ENCODE measurements at regions not wholly inside any gene's neighbourhood (a gene's known extent, or its start where the extent isn't known, plus 50 kb on each side); places are given as distances from the start of the nearest gene placed in this dataset.

GRCh38 chr5:145478651-145479050, 356.5 kb downstream of the PRELID2 start:
- Histone ChIP-seq H3K9me3 (no peaks in the 10 kb centered on the region), H3K27ac (no peak overlapping the region), H3K4me3 (no peak overlapping the region), H3K27me3 (no peaks in the 10 kb centered on the region), H3K4me1 (peaks cover 0 to under 1% (median 0%) of the 10 kb centered on the region in 12 donors), H3K36me3 (no peaks in the 10 kb centered on the region)
- no peak for DNase-seq
- intact Hi-C loops (cut with DNase I): no loop called here
- WGBS, 4 donors: 90 to 95% (median 93%) methylated on average over 2 of the region's 2 CpGs
- TF ChIP-seq, protein P1, sequence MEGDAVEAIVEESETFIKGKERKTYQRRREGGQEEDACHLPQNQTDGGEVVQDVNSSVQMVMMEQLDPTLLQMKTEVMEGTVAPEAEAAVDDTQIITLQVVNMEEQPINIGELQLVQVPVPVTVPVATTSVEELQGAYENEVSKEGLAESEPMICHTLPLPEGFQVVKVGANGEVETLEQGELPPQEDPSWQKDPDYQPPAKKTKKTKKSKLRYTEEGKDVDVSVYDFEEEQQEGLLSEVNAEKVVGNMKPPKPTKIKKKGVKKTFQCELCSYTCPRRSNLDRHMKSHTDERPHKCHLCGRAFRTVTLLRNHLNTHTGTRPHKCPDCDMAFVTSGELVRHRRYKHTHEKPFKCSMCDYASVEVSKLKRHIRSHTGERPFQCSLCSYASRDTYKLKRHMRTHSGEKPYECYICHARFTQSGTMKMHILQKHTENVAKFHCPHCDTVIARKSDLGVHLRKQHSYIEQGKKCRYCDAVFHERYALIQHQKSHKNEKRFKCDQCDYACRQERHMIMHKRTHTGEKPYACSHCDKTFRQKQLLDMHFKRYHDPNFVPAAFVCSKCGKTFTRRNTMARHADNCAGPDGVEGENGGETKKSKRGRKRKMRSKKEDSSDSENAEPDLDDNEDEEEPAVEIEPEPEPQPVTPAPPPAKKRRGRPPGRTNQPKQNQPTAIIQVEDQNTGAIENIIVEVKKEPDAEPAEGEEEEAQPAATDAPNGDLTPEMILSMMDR (IDR thresholded peaks at IDR 0.05): no peak
- no peak for TF ChIP-seq POLR2A (IDR thresholded peaks at IDR 0.05)
- ATAC-seq: no peak

- ATAC-seq: no peak
- TF ChIP-seq, protein P1 (IDR thresholded peaks at IDR 0.05): no peak
- TF ChIP-seq POLR2A (IDR thresholded peaks at IDR 0.05): no peak
- intact Hi-C loops (cut with DNase I): no loop called here
- Histone ChIP-seq H3K27ac (no peak overlapping the region), H3K9me3 (no peaks in the 10 kb centered on the region), H3K27me3 (no peaks in the 10 kb centered on the region), H3K4me1 (peaks cover 0 to 4% (median 0%) of the 10 kb centered on the region in 12 donors), H3K4me3 (no peak overlapping the region), H3K36me3 (no peaks in the 10 kb centered on the region)
- WGBS, 4 donors: 69 to 75% (median 73%) methylated on average over 3 of the region's 3 CpGs
- DNase-seq: no peak
These were observed 362.0 kb downstream of the PRELID2 start for GRCh38 chr5:145473042-145473642.

- Histone ChIP-seq H3K36me3 (no peaks in the 10 kb centered on the region), H3K4me3 (no peak overlapping the region), H3K9me3 (no peaks in the 10 kb centered on the region), H3K4me1 (peaks cover 0 to 4% (median 0%) of the 10 kb centered on the region in 12 donors), H3K27ac (no peak overlapping the region), H3K27me3 (no peaks in the 10 kb centered on the region)
- DNase-seq: no peak
- ATAC-seq: no peak
- 45 to 79% (median 55%) methylated on average over 1 of the region's 1 CpG for WGBS, 4 donors
- TF ChIP-seq POLR2A (IDR thresholded peaks at IDR 0.05): no peak
- TF ChIP-seq, protein P1 (IDR thresholded peaks at IDR 0.05): no peak
- intact Hi-C loops (cut with DNase I): no loop called here
These were observed 363.1 kb downstream of the PRELID2 start for GRCh38 chr5:145471831-145472612.

DNA sequence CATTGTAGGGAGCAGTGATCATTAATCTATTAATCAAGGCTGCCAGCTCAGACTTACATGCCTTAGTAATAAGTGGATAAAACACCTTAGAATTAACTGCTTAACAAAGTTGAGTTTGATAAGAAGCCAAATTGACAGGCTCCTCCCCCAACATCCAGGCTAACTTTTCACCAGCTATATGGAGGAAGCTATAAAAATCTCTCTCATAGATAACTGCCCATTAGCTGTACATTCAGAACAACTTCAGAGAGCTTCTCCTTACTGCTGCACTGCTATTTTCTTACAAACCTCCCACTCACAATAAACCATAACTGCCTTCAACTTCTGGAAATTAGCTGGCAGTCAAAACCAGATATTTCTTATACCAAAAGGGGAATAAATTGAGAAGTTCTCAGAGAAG, 364.1 kb downstream of the PRELID2 start:
- H3K36me3 ChIP-seq: no peaks in the 10 kb centered on the region
- TF ChIP-seq, protein P1 (IDR thresholded peaks at IDR 0.05): no peak
- no peak for TF ChIP-seq POLR2A (IDR thresholded peaks at IDR 0.05)
- no peaks in the 10 kb centered on the region for H3K27me3 ChIP-seq
- intact Hi-C loops (cut with DNase I): no loop called here
- DNase-seq (no peak), ATAC-seq (no peak)
- H3K4me1 ChIP-seq: peaks cover 0 to 4% (median 0%) of the 10 kb centered on the region in 12 donors
- no peaks in the 10 kb centered on the region for H3K9me3 ChIP-seq
- H3K4me3 ChIP-seq: no peak overlapping the region
- H3K27ac ChIP-seq: no peak overlapping the region

Data from heart left ventricle (tissue), 16 donors.